IPS-18a (cell line): ENCODE measurements at regions not wholly inside any gene's neighbourhood (a gene's known extent, or its start where the extent isn't known, plus 50 kb on each side); places are given as distances from the start of the nearest gene placed in this dataset.

Experiments used
- H3K27ac ChIP-seq: one replicate; pipeline ENCODE4 v1.5.1; 2013; ENCODE audit warnings: low read length
- H3K27me3 ChIP-seq: one replicate; pipeline ENCODE4 v1.6.1; 2013; ENCODE audit warnings: mild to moderate bottlenecking, low read length; ENCODE audit not compliant: control insufficient read depth, insufficient read depth
- H3K36me3 ChIP-seq: one replicate; pipeline ENCODE4 v1.6.1; 2013; ENCODE audit warnings: low read depth, low read length; ENCODE audit not compliant: control insufficient read depth
- H3K4me1 ChIP-seq: one replicate; pipeline ENCODE4 v1.6.1; 2013; ENCODE audit warnings: low read depth, low read length; ENCODE audit not compliant: control insufficient read depth
- H3K4me3 ChIP-seq: one replicate; pipeline ENCODE4 v1.5.1; 2013; ENCODE audit warnings: low read length
- H3K9ac ChIP-seq: one replicate; pipeline ENCODE4 v1.6.1; 2013; ENCODE audit warnings: mild to moderate bottlenecking, low read length, moderate library complexity
- H3K9me3 ChIP-seq: one replicate; pipeline ENCODE4 v1.6.1; 2013; ENCODE audit warnings: low read depth, low read length; ENCODE audit not compliant: control insufficient read depth

DNA sequence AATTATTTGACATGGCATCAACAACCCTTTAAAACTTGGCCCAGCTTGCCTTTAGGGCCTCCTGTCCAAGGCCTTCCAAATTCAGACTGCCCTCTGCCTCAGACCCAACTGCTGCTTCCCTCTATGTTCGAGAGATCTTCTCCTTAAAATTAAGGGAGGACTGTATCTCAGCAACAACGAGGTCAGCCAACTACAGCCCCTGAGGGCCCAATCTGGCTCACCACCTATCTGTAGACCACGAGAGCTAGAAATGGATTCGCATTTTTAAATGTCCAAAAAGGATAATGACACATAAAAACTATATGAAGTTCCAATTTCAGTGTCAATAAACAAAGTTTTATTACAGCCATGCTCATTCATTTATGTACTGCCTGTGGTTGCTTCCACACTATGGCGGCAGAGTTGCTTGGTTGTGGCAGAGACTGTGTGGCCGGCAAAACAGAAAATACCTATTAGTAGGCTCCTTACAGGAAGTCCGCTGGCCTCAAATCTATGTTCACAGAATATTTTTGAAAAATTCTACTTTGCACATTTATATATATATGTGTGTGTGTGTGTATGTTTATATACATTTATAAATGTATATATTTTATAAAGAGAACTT lies 1026.9 kb downstream of the BCL11B start:
- Histone ChIP-seq H3K27ac (no peak overlapping the region), H3K27me3 (no peaks in the 10 kb centered on the region), H3K9ac (no peak overlapping the region), H3K4me3 (no peak overlapping the region), H3K4me1 (no peaks in the 10 kb centered on the region), H3K36me3 (no peaks in the 10 kb centered on the region), H3K9me3 (no peaks in the 10 kb centered on the region)

DNA sequence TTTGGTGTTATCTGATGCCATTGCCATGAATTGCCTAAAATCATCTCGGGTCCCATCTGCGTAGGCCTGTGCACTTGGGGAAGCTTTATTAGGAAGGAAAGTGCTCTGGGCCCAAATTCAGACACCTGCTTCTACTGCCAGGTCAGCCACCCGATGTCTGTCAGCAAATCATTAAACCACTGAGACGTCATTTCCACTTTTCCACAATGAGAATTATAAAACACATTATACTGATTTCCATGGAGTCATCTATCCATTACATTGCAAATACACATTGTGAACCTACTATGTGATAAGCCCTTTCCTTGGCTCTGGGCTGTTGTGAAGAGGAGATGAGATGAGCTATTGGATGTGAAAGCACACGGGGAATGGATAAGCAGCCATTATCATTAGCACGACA lies 1022.9 kb downstream of the BCL11B start:
- H3K9ac ChIP-seq: no peak overlapping the region
- no peak overlapping the region for H3K27ac ChIP-seq
- H3K4me3 ChIP-seq: no peak overlapping the region
- no peaks in the 10 kb centered on the region for H3K9me3 ChIP-seq
- H3K4me1 ChIP-seq: no peaks in the 10 kb centered on the region
- H3K27me3 ChIP-seq: no peaks in the 10 kb centered on the region
- no peaks in the 10 kb centered on the region for H3K36me3 ChIP-seq

DNA sequence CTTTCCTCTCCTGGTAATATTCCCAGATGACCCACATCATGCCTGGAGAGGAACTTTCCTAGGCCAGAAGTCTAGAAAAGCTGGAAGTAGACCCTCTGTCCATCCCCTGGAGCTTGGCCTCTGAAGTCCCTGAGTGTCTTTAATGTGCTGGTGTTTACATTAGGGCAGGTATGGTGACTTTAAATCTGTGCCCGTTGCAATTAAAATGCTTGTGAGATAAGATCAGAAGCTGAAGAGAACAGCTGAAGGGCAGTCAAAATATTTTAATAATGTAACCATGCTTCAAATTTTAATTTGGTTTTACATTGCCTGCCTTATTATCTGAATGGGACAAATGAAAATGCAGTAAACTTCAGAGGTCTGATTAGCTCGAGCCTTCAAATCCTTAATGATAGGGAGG lies 1022.5 kb downstream of the BCL11B start:
- Histone ChIP-seq H3K27me3 (no peaks in the 10 kb centered on the region), H3K4me3 (no peak overlapping the region), H3K4me1 (no peaks in the 10 kb centered on the region), H3K9me3 (no peaks in the 10 kb centered on the region), H3K36me3 (no peaks in the 10 kb centered on the region), H3K27ac (no peak overlapping the region), H3K9ac (no peak overlapping the region)

- H3K36me3 ChIP-seq: no peaks in the 10 kb centered on the region
- H3K4me1 ChIP-seq: no peaks in the 10 kb centered on the region
These were observed 1019.2 kb downstream of the BCL11B start for GRCh38 chr14:98252820-98253219.

GRCh38 chr14:98259881-98260280 lies 1012.1 kb downstream of the BCL11B start:
- no peaks in the 10 kb centered on the region for H3K36me3 ChIP-seq
- no peak overlapping the region for H3K4me3 ChIP-seq

More at GRCh38 chr14:98252820-98253219, 1019.2 kb downstream of the BCL11B start:
- H3K9me3 ChIP-seq: no peaks in the 10 kb centered on the region
- no peaks in the 10 kb centered on the region for H3K27me3 ChIP-seq
- no peak overlapping the region for H3K4me3 ChIP-seq
- no peak overlapping the region for H3K27ac ChIP-seq
- H3K9ac ChIP-seq: no peak overlapping the region

DNA sequence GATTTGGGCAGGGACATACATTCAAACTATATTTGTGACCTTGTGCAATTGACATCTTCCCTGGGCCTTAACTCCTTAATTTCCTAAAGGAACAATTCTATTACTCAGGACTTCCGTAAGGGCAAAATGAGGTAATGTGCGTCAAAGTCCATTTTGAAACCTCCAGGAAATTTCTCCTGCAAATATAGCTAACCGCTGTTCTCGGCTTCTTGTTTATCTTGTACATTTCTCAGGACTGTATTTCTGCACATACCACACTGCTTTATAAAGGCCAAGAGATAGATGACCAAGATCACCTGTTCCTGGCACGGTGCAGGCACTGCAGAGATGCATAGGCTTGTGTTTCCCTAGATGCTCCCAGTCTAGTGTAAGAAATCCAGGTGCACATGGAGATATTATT lies 1009.4 kb downstream of the BCL11B start:
- H3K4me3 ChIP-seq: no peak overlapping the region
- no peaks in the 10 kb centered on the region for H3K4me1 ChIP-seq
- H3K9me3 ChIP-seq: no peaks in the 10 kb centered on the region
- no peaks in the 10 kb centered on the region for H3K36me3 ChIP-seq
- no peak overlapping the region for H3K27ac ChIP-seq
- H3K27me3 ChIP-seq: no peaks in the 10 kb centered on the region
- H3K9ac ChIP-seq: no peak overlapping the region

More at GRCh38 chr14:98259881-98260280, 1012.1 kb downstream of the BCL11B start:
- Histone ChIP-seq H3K9me3 (no peaks in the 10 kb centered on the region), H3K27ac (no peak overlapping the region), H3K9ac (no peak overlapping the region), H3K4me1 (no peaks in the 10 kb centered on the region), H3K27me3 (no peaks in the 10 kb centered on the region)

DNA sequence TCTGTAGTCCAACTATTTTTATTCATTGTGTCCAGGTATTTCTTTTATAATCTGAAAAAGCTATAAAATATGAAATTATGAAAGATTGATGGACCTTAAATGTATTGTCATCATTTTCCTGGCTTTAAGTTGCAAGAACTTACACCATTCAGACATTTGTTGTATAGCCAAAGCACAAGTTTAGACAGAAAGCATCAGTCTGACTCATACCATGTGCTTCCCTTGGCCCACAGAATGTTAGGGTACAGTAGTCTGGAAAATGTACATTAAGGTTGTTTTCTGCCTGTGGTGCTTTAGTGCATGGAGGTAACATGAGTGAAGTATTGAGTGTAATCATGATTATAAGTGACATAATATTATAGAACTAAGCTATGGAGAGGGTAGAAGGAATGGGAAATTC lies 1002.5 kb downstream of the BCL11B start:
- Histone ChIP-seq H3K36me3 (no peaks in the 10 kb centered on the region), H3K27ac (no peak overlapping the region), H3K4me3 (no peak overlapping the region), H3K4me1 (no peaks in the 10 kb centered on the region), H3K27me3 (no peaks in the 10 kb centered on the region), H3K9me3 (no peaks in the 10 kb centered on the region), H3K9ac (no peak overlapping the region)

GRCh38 chr14:98270201-98270600 lies 1001.8 kb downstream of the BCL11B start:
- Histone ChIP-seq H3K27me3 (no peaks in the 10 kb centered on the region), H3K36me3 (no peaks in the 10 kb centered on the region), H3K9me3 (no peaks in the 10 kb centered on the region), H3K9ac (no peak overlapping the region), H3K4me1 (no peaks in the 10 kb centered on the region), H3K27ac (no peak overlapping the region), H3K4me3 (no peak overlapping the region)

DNA sequence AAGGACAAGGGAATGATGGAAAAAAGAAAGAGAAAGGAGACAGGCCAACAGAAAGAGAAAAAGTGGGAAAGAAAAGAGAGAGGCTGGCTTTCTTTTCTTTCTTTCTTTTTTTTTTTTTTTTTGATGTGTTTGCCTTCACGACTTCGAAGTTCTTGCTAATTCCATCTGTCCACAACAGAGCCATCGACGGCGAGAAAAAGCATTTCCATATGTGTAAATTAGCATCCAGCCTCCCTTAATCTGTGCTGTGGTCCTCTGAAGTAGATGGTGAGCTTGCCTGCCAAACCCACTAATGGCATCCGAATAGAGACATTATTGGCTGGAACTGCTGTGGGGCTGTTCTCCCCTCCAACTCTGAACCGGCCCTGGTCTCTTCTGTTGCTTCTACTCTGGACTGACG lies 997.4 kb downstream of the BCL11B start:
- H3K27me3 ChIP-seq: no peaks in the 10 kb centered on the region
- H3K36me3 ChIP-seq: no peaks in the 10 kb centered on the region
- no peak overlapping the region for H3K9ac ChIP-seq
- H3K4me3 ChIP-seq: no peak overlapping the region
- H3K27ac ChIP-seq: no peak overlapping the region
- no peaks in the 10 kb centered on the region for H3K4me1 ChIP-seq
- H3K9me3 ChIP-seq: no peaks in the 10 kb centered on the region

DNA sequence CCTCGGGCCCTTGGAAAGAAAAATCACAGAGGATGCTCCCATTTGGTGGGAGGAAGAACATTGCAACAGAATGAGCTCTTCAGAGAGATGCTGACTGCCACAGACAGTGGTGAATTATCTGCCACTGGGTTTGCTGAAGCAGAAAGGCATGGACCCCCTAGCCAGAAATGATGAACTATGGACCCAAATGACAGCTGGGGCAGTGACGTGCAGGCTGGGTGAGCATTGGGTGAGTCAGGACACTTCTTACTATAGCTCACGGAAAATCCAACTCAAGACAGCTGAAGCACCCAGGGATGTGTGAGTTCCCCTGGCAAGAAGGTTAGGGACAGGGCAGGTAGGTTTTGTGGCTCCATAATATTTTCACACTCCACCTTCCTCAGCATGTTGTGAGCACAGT lies 993.2 kb downstream of the BCL11B start:
- Histone ChIP-seq H3K36me3 (no peaks in the 10 kb centered on the region), H3K4me3 (no peak overlapping the region), H3K4me1 (no peaks in the 10 kb centered on the region), H3K9ac (no peak overlapping the region), H3K9me3 (no peaks in the 10 kb centered on the region), H3K27ac (no peak overlapping the region), H3K27me3 (no peaks in the 10 kb centered on the region)

GRCh38 chr14:98280436-98280835 lies 991.6 kb downstream of the BCL11B start:
- Histone ChIP-seq H3K4me1 (no peaks in the 10 kb centered on the region), H3K9me3 (no peaks in the 10 kb centered on the region), H3K36me3 (no peaks in the 10 kb centered on the region), H3K4me3 (no peak overlapping the region), H3K27me3 (no peaks in the 10 kb centered on the region), H3K27ac (no peak overlapping the region), H3K9ac (no peak overlapping the region)

GRCh38 chr14:98288825-98289224 lies 983.2 kb downstream of the BCL11B start:
- Histone ChIP-seq H3K27me3 (no peaks in the 10 kb centered on the region), H3K9me3 (no peaks in the 10 kb centered on the region), H3K36me3 (no peaks in the 10 kb centered on the region), H3K4me1 (no peaks in the 10 kb centered on the region), H3K4me3 (no peak overlapping the region), H3K27ac (no peak overlapping the region), H3K9ac (no peak overlapping the region)
